ENCODE measurements at regions not wholly inside any gene's neighbourhood (a gene's known extent, or its start where the extent isn't known, plus 50 kb on each side); places are given as distances from the start of the nearest gene placed in this dataset.

DNA sequence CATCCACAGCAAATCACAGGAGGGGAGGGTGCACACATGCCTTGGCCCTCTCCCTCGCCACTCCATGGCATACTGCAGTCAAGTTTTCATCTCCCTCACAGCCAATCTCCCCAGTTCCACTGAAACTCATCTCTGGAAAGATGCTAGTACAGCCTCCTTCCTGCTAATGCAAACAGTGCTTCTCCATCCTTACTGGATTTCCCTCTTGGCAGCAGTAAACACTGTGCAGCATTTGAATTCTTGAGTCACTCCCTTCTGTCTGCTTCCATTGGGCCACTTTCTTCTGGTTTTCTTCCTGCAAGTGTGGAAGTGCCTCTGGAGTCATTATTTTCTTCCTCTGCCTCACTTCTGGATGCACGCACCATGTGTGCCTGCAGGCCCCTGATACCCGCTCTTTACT is 460.3 kb downstream of the QKI start:
- no peak for TF ChIP-seq POLR2A (IDR thresholded peaks at IDR 0.05)
- TF ChIP-seq, protein P1, sequence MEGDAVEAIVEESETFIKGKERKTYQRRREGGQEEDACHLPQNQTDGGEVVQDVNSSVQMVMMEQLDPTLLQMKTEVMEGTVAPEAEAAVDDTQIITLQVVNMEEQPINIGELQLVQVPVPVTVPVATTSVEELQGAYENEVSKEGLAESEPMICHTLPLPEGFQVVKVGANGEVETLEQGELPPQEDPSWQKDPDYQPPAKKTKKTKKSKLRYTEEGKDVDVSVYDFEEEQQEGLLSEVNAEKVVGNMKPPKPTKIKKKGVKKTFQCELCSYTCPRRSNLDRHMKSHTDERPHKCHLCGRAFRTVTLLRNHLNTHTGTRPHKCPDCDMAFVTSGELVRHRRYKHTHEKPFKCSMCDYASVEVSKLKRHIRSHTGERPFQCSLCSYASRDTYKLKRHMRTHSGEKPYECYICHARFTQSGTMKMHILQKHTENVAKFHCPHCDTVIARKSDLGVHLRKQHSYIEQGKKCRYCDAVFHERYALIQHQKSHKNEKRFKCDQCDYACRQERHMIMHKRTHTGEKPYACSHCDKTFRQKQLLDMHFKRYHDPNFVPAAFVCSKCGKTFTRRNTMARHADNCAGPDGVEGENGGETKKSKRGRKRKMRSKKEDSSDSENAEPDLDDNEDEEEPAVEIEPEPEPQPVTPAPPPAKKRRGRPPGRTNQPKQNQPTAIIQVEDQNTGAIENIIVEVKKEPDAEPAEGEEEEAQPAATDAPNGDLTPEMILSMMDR (IDR thresholded peaks at IDR 0.05 in 4 of 5, conservative IDR thresholded peaks at IDR 0.05 in 1 of 5): no peak

Data from gastrocnemius medialis (tissue), 4 donors.